ENCODE measurements at regions not wholly inside any gene's neighbourhood (a gene's known extent, or its start where the extent isn't known, plus 50 kb on each side); places are given as distances from the start of the nearest gene placed in this dataset.

- DNase-seq (ENCODE audit: low read depth): no peak
- TF ChIP-seq CTCF (IDR thresholded peaks at IDR 0.05; ENCODE audit: insufficient read depth, low read depth, low read length, missing control alignments): no peak
- H3K4me3 ChIP-seq (ENCODE audit: low read depth, low read length): no peak overlapping the region
Observed at GRCh38 chr11:121931121-121931520, 184.9 kb downstream of the BLID start.

GRCh38 chr11:121930004-121930965 is 185.7 kb downstream of the BLID start:
- peak; percentile 11 for DNase-seq (ENCODE audit: low read depth)
- TF ChIP-seq CTCF (IDR thresholded peaks at IDR 0.05; ENCODE audit: insufficient read depth, low read depth, low read length, missing control alignments): no peak
- H3K4me3 ChIP-seq (ENCODE audit: low read depth, low read length): no peak overlapping the region

GRCh38 chr11:121929581-121929980 is 186.4 kb downstream of the BLID start:
- TF ChIP-seq CTCF (IDR thresholded peaks at IDR 0.05; ENCODE audit: insufficient read depth, low read depth, low read length, missing control alignments): no peak
- H3K4me3 ChIP-seq (ENCODE audit: low read depth, low read length): no peak overlapping the region
- no peak for DNase-seq (ENCODE audit: low read depth)

GRCh38 chr11:121928597-121929580 is 187.1 kb downstream of the BLID start:
- DNase-seq (ENCODE audit: low read depth): no peak
- no peak overlapping the region for H3K4me3 ChIP-seq (ENCODE audit: low read depth, low read length)
- TF ChIP-seq CTCF (IDR thresholded peaks at IDR 0.05; ENCODE audit: insufficient read depth, low read depth, low read length, missing control alignments): no peak

GRCh38 chr11:121927789-121928188 is 188.2 kb downstream of the BLID start:
- H3K4me3 ChIP-seq (ENCODE audit: low read depth, low read length): no peak overlapping the region
- no peak for DNase-seq (ENCODE audit: low read depth)
- no peak for TF ChIP-seq CTCF (IDR thresholded peaks at IDR 0.05; ENCODE audit: insufficient read depth, low read depth, low read length, missing control alignments)

GRCh38 chr11:121927097-121927785 is 188.8 kb downstream of the BLID start:
- H3K4me3 ChIP-seq (ENCODE audit: low read depth, low read length): no peak overlapping the region
- DNase-seq (ENCODE audit: low read depth): no peak
- TF ChIP-seq CTCF (IDR thresholded peaks at IDR 0.05; ENCODE audit: insufficient read depth, low read depth, low read length, missing control alignments): no peak

Measured in GM12865 (cell line).